ENCODE measurements at regions not wholly inside any gene's neighbourhood (a gene's known extent, or its start where the extent isn't known, plus 50 kb on each side); places are given as distances from the start of the nearest gene placed in this dataset.

DNA sequence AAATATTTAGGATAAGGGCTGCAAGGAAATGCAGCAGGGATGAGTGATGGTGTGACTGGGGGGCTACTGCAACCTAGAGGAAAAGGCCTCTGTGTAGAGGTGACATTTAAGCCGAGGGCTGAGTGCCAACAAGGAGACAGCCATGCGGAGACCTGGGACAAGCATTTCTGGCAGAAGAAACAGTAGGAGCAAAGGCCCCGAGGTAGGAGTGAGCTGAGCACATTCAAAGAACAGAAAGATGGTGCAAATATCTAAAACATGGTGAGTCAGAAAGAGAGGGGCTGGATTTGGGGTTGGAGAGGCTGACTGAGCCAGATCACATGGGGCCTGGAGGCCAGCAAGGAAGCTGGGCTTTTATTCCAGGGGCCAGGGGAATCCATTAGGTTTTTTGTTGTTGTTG lies 55.1 kb upstream of the INCENP start:
- no peak for DNase-seq (ENCODE audit: low spot score)
- H3K27me3 ChIP-seq (replicated peaks; ENCODE audit: insufficient read depth), result no peaks in the 10 kb centered on the region

DNA sequence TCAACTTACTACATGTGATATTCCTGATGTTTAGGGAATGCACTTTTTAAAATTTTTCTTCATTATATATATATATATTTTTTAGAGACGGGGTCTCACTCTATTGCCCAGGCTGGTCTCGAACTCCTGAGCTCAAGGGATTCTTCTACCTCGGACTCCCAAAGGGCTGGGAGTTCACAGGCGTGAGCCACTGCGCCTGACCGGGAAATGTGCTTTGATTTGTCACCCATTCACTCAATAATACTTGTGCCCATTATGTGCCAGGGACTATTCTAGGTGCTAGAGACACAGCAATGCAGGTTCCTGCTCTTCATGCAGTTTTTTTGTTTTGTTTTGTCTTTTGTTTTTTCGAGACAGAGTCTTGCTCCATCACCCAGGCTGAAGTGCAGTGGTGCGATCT lies 56.1 kb upstream of the INCENP start:
- TF ChIP-seq, protein P1, sequence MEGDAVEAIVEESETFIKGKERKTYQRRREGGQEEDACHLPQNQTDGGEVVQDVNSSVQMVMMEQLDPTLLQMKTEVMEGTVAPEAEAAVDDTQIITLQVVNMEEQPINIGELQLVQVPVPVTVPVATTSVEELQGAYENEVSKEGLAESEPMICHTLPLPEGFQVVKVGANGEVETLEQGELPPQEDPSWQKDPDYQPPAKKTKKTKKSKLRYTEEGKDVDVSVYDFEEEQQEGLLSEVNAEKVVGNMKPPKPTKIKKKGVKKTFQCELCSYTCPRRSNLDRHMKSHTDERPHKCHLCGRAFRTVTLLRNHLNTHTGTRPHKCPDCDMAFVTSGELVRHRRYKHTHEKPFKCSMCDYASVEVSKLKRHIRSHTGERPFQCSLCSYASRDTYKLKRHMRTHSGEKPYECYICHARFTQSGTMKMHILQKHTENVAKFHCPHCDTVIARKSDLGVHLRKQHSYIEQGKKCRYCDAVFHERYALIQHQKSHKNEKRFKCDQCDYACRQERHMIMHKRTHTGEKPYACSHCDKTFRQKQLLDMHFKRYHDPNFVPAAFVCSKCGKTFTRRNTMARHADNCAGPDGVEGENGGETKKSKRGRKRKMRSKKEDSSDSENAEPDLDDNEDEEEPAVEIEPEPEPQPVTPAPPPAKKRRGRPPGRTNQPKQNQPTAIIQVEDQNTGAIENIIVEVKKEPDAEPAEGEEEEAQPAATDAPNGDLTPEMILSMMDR (IDR thresholded peaks at IDR 0.05), result no peak
- H3K4me1 ChIP-seq (ENCODE audit: control insufficient read depth in 1 of 2, low read depth in 2 of 2), result no peaks in the 10 kb centered on the region

More for the DNA sequence above, 55.1 kb upstream of the INCENP start:
- Histone ChIP-seq H3K36me3 (no peaks in the 10 kb centered on the region), H3K9me3 (no peaks in the 10 kb centered on the region), H3K4me1 (ENCODE audit: control insufficient read depth in 1 of 2, low read depth in 2 of 2) (no peaks in the 10 kb centered on the region), H3K4me3 (no peak overlapping the region), H3K27ac (no peak overlapping the region)
- TF ChIP-seq, protein P1 (IDR thresholded peaks at IDR 0.05), result no peak
- no peak for ATAC-seq (ENCODE audit: insufficient number of reproducible peaks, low FRiP score, low read depth)

DNA sequence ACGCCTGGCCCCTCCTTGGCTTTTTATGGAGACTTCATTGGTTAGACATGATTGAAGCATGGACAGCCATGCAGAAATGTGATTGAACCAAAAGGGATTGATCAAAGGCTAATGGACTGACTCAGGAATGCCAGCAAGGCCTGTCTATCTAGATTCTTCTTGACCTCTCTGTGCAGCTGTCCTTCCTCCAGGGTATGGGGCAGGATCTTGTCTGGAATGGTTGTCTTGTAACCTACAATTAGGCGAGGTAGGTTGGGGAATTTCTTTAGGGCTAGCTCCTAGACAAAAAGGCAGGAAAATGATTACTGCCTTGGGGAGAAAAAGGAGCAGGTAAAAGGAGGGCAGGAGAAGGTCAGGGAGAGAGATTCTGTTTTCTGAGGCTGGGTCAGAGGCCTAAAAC lies 59.6 kb upstream of the INCENP start:
- H3K36me3 ChIP-seq, result no peaks in the 10 kb centered on the region
- H3K4me3 ChIP-seq, result no peak overlapping the region
- ATAC-seq (ENCODE audit: insufficient number of reproducible peaks, low FRiP score, low read depth) (no peak), DNase-seq (ENCODE audit: low spot score) (no peak)
- H3K27me3 ChIP-seq (replicated peaks; ENCODE audit: insufficient read depth), result no peaks in the 10 kb centered on the region
- H3K27ac ChIP-seq, result no peak overlapping the region
- no peaks in the 10 kb centered on the region for H3K4me1 ChIP-seq (ENCODE audit: control insufficient read depth in 1 of 2, low read depth in 2 of 2)
- TF ChIP-seq, protein P1 (IDR thresholded peaks at IDR 0.05), result no peak
- H3K9me3 ChIP-seq, result no peaks in the 10 kb centered on the region

More for the DNA sequence above, 56.1 kb upstream of the INCENP start:
- no peaks in the 10 kb centered on the region for H3K36me3 ChIP-seq
- H3K9me3 ChIP-seq, result no peaks in the 10 kb centered on the region
- H3K27ac ChIP-seq, result no peak overlapping the region
- ATAC-seq (ENCODE audit: insufficient number of reproducible peaks, low FRiP score, low read depth) (no peak), DNase-seq (ENCODE audit: low spot score) (no peak)
- H3K4me3 ChIP-seq, result no peak overlapping the region
- no peaks in the 10 kb centered on the region for H3K27me3 ChIP-seq (replicated peaks; ENCODE audit: insufficient read depth)

DNA sequence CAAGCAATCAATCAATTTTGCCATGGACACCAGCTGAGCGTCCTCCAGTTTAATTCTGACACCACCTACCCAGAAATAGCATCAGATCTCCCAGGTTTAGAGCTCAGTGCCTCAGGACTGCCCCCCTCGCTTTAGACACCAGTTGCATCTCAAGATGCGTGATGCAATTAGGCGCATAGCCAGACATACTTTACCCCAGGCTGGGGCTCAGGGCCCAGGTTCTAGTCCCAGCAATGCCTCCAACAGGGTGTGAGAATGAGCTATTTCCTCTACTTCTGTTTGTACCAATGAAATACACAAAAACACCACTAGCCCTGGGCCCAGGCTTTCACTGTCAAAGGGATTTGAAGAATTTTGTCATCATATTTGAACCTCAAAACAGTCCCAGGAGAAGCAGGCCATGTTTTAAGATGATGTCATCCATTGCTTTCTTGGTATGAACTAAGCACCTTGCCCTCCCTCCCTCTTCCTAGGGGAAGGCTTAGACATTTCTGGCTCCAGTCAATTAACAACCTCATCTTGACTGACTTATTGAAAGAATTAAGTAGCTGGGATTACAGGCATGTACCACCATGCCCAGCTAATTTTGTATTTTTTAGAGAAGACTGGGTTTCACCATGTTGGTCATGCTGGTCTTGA lies 61.5 kb upstream of the INCENP start:
- ATAC-seq (ENCODE audit: insufficient number of reproducible peaks, low FRiP score, low read depth), result no peak
- no peaks in the 10 kb centered on the region for H3K27me3 ChIP-seq (replicated peaks; ENCODE audit: insufficient read depth)
- H3K36me3 ChIP-seq, result no peaks in the 10 kb centered on the region
- no peaks in the 10 kb centered on the region for H3K9me3 ChIP-seq
- no peak overlapping the region for H3K27ac ChIP-seq
- no peaks in the 10 kb centered on the region for H3K4me1 ChIP-seq (ENCODE audit: control insufficient read depth in 1 of 2, low read depth in 2 of 2)
- H3K4me3 ChIP-seq, result no peak overlapping the region
- no peak for DNase-seq (ENCODE audit: low spot score)
- TF ChIP-seq, protein P1 (IDR thresholded peaks at IDR 0.05), result no peak

DNA sequence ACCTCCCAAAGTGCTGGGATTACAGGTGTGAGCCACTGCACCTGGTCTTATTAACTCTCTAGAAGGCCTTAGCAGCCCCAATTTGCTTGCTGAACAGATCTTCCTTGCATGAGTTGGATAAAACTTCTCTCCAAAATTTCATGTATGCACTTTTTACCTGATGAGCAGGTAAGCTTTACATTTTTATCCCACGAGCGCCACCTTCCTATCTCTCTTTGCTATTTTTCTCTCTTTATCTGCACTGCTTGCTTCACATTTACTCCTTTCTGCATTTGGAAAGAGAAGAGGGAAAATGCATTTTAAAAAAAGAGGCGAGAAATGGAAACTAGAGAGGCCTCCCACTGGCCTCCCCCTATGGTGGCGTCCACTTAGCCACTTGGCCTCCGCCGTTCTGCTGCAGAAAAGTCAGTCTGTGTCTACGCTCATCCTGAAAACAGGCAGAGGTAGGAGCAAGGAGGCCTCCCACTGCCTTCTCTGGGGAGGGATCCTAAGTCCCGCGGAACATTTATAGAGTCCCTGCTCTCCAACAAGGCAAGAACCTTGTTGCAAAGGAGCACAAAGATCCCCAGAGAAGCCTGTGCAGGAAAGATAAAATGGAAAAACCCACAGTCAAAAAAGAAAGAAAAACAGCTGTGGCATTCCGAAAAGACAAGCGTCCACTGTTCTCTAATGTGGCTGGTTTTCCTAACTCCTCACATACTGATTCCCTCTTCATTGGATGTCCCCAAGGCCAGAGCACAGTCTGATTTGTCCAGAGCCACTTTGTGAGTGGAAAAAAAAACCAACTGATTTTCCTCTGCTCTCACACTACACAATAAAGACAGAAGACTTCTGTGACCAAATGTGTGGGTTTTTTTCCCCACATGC lies 62.2 kb upstream of the INCENP start:
- DNase-seq (ENCODE audit: low spot score) (no peak), ATAC-seq (ENCODE audit: insufficient number of reproducible peaks, low FRiP score, low read depth) (no peak)
- Histone ChIP-seq H3K4me3 (no peak overlapping the region), H3K36me3 (no peaks in the 10 kb centered on the region), H3K27me3 (replicated peaks; ENCODE audit: insufficient read depth) (no peaks in the 10 kb centered on the region), H3K9me3 (no peaks in the 10 kb centered on the region), H3K27ac (no peak overlapping the region), H3K4me1 (ENCODE audit: control insufficient read depth in 1 of 2, low read depth in 2 of 2) (no peaks in the 10 kb centered on the region)
- TF ChIP-seq, protein P1 (IDR thresholded peaks at IDR 0.05), result no peak
